ENCODE measurements at regions not wholly inside any gene's neighbourhood (a gene's known extent, or its start where the extent isn't known, plus 50 kb on each side); places are given as distances from the start of the nearest gene placed in this dataset.

DNA sequence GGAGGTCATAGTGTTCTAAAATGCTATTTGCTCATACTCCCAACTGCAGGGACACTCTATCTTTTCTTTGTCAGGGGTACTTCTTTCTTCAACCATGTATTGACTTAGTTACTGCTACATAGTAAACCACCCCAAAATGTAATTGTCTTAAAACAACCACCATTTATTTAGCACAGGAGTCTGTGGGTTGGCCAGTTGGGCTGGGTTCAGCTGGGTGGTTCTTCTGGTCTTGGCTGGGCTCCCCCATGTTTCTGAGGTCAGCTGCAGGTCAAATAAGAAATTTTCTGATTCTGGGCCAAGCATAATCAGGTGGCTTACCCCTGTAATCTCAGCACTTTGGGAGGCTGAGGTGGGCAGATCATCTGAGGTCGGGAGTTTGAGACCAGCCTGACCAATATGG is 220.0 kb upstream of the BTBD3 start:
- no peak overlapping the region for H4K5ac ChIP-seq (ENCODE audit: insufficient read length, low read depth, low read length)
- no peak overlapping the region for H3K18ac ChIP-seq (ENCODE audit: extremely low read depth, low read length)
- H3K36me3 ChIP-seq (ENCODE audit: control insufficient read depth in 2 of 4, insufficient read depth in 4 of 4, low read length in 3 of 4), result no peaks in the 10 kb centered on the region
- no peak overlapping the region for H4K91ac ChIP-seq (replicated peaks; ENCODE audit: insufficient read length, low read length)
- no peak for FAIRE-seq
- 100% methylated on average over 1 of the region's 1 CpG; no CpG with 5 or more reads in 1 of the 2 experiments for WGBS, 2 experiments (ENCODE audit: extremely low coverage in 1 of 2, insufficient coverage in 1 of 2, insufficient read length in 1 of 2, insufficient replicate concordance in 2 of 2, low coverage in 1 of 2, low lambda C conversion rate in 2 of 2, missing lambda C conversion rate in 1 of 2)
- ChIA-PET CTCF (ENCODE audit: partially characterized antibody) (interaction anchor here (0.8 kb wide), 1 partner anchor 20 kb away, joined by 3 read pairs; no protein-coding TSS in a partner anchor), POLR2A (ENCODE audit: partially characterized antibody) (no interaction called here)
- no peak overlapping the region for H3K9ac ChIP-seq (replicated peaks in 1 of 4; ENCODE audit: extremely low read depth in 1 of 4, low read depth in 3 of 4, low read length in 3 of 4)
- H3K23ac ChIP-seq (ENCODE audit: insufficient read length), result no peak overlapping the region
- no peak overlapping the region for H2AFZ ChIP-seq (ENCODE audit: low read length)
- no peak overlapping the region for H4K8ac ChIP-seq (ENCODE audit: extremely low read depth, insufficient read depth, low read length)
- H3K79me1 ChIP-seq (ENCODE audit: low read depth, low read length), result no peaks in the 10 kb centered on the region
- no peak overlapping the region for H3K4me2 ChIP-seq (ENCODE audit: insufficient read depth in 1 of 2, low read depth in 2 of 2, low read length in 2 of 2)
- no peaks in the 10 kb centered on the region for H3K79me2 ChIP-seq (ENCODE audit: control insufficient read depth in 1 of 2, insufficient read depth in 2 of 2, low read length in 2 of 2)
- H3K56ac ChIP-seq (replicated peaks; ENCODE audit: insufficient read length, low read depth, low read length), result no peak overlapping the region
- no peak overlapping the region for H2BK5ac ChIP-seq (ENCODE audit: low read depth, low read length)
- H3K4me3 ChIP-seq (ENCODE audit: extremely low read depth in 1 of 4, insufficient read depth in 2 of 4, low read depth in 3 of 4, low read length in 4 of 4), result no peak overlapping the region
- H3K23me2 ChIP-seq (ENCODE audit: low read depth, low read length), result no peaks in the 10 kb centered on the region
- peaks cover 5 to 9% of the 10 kb centered on the region in 2 experiments; a peak in 3 of 4 replicates for H3K9me3 ChIP-seq (ENCODE audit: insufficient read depth in 2 of 2, low read depth in 1 of 2, low read length in 1 of 2)
- H3K27ac ChIP-seq (ENCODE audit: low read depth, low read length), result no peak overlapping the region
- H2BK12ac ChIP-seq (ENCODE audit: low read depth, low read length), result no peak overlapping the region
- DNase-seq (ENCODE audit: low read depth in 1 of 2, low spot score in 2 of 2), result no peak
- H2BK20ac ChIP-seq (ENCODE audit: low read length), result no peak overlapping the region
- H3K4ac ChIP-seq (replicated peaks; ENCODE audit: insufficient read length, low read depth, low read length), result no peak overlapping the region
- H2BK120ac ChIP-seq (replicated peaks; ENCODE audit: low read depth, low read length), result no peak overlapping the region
- H2BK15ac ChIP-seq (ENCODE audit: low read length), result no peak overlapping the region
- H4K20me1 ChIP-seq (replicated peaks in 1 of 2; ENCODE audit: control insufficient read depth in 1 of 2, insufficient read depth in 2 of 2, low read length in 2 of 2), result no peaks in the 10 kb centered on the region
- no peak overlapping the region for H2AK5ac ChIP-seq (ENCODE audit: low read depth, low read length)
- no peak overlapping the region for H3K14ac ChIP-seq (ENCODE audit: insufficient read length)
- H3K27me3 ChIP-seq (replicated peaks in 1 of 4; ENCODE audit: control insufficient read depth in 3 of 4, extremely low read depth in 1 of 4, insufficient read depth in 3 of 4, low read length in 3 of 4), result peaks cover 0 to 1% (median 0%) of the 10 kb centered on the region in 4 experiments; a peak in 1 of 7 replicates
- no peaks in the 10 kb centered on the region for H3K4me1 ChIP-seq (replicated peaks in 1 of 4; ENCODE audit: control insufficient read depth in 3 of 4, insufficient read depth in 4 of 4, low read length in 3 of 4)
- TF ChIP-seq SUZ12 (IDR thresholded peaks at IDR 0.05; ENCODE audit: low read length) (no peak), CTBP2 (IDR thresholded peaks at IDR 0.05; ENCODE audit: borderline replicate concordance, insufficient read depth, insufficient read length, low read length) (no peak), SIX5 (IDR thresholded peaks at IDR 0.05; ENCODE audit: low read depth, low read length) (no peak), HDAC6 (IDR thresholded peaks at IDR 0.05; ENCODE audit: low read depth, low read length) (no peak), SP2 (IDR thresholded peaks at IDR 0.05; ENCODE audit: low read length) (no peak), RBBP5 (IDR thresholded peaks at IDR 0.05; ENCODE audit: borderline replicate concordance, low read depth, low read length) (no peak), TBP (IDR thresholded peaks at IDR 0.05; ENCODE audit: low read depth, low read length) (no peak), MAFK (IDR thresholded peaks at IDR 0.05; ENCODE audit: low read depth, low read length) (no peak)

Measured in H1 (cell line).